Progenitor cell of endocrine pancreas (in vitro differentiated cells): ENCODE measurements at regions not wholly inside any gene's neighbourhood (a gene's known extent, or its start where the extent isn't known, plus 50 kb on each side); places are given as distances from the start of the nearest gene placed in this dataset.

Experiments used
- DNase-seq: peaks from one replicate; pipeline ENCODE4 v3.0.0; 2021; ENCODE audit warnings: low spot score; ENCODE audit not compliant: unreplicated experiment
- H3K27ac Mint-ChIP-seq: 2 replicates; pipeline ENCODE4 v1.8.0; 2021; ENCODE audit warnings: mild to moderate bottlenecking, moderate library complexity, mixed read lengths
- H3K27me3 Mint-ChIP-seq: 2 replicates; pipeline ENCODE4 v1.8.0; 2021; ENCODE audit warnings: mixed read lengths
- H3K36me3 Mint-ChIP-seq: 2 replicates; pipeline ENCODE4 v1.8.0; 2022; ENCODE audit warnings: mixed read lengths; ENCODE audit not compliant: insufficient read depth
- H3K4me1 Mint-ChIP-seq: 2 replicates; pipeline ENCODE4 v1.8.0; 2021; ENCODE audit warnings: low read depth, mixed read lengths
- H3K4me3 Mint-ChIP-seq: 2 replicates; pipeline ENCODE4 v1.8.0; 2021; ENCODE audit warnings: low read depth, mild to moderate bottlenecking, moderate library complexity, mixed read lengths
- H3K9me3 Mint-ChIP-seq: 2 replicates; pipeline ENCODE4 v1.8.0; 2021; ENCODE audit warnings: low read depth, mixed read lengths
- TF ChIP-seq, protein P1 (sequence below): fragments of 200-600 bp; sonication (generic); IDR thresholded peaks from one replicate; pipeline ENCODE4 v1.5.0; 2021; ENCODE audit warnings: antibody characterized with exemption, mild to moderate bottlenecking; ENCODE audit not compliant: unreplicated experiment

DNA sequence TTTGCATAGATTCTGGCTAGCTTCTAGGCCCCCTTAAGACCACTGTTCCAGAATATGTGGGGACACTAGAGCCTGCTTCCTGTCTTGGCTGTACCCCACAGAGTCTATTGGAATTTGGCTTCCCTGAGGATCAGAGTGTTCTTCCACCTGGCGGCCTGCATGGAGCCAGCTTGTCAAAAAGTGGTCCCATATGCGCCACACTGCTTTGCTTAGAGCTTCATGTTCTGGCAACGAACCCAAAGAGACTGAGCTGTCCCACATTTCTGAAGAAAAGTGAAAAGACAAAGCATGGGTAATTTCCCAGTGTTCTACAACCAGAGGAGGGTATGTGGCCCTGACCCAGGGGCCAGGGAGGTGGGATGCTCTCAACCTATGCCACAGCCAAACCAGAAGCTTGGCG lies 52.7 kb upstream of the FZD7 start:
- H3K4me3 Mint-ChIP-seq = no peak overlapping the region
- H3K27me3 Mint-ChIP-seq = no peaks in the 10 kb centered on the region
- no peak for DNase-seq
- no peaks in the 10 kb centered on the region for H3K9me3 Mint-ChIP-seq
- H3K36me3 Mint-ChIP-seq = no peaks in the 10 kb centered on the region
- H3K4me1 Mint-ChIP-seq = peaks cover 31% of the 10 kb centered on the region
- no peak overlapping the region for H3K27ac Mint-ChIP-seq
- TF ChIP-seq, protein P1, sequence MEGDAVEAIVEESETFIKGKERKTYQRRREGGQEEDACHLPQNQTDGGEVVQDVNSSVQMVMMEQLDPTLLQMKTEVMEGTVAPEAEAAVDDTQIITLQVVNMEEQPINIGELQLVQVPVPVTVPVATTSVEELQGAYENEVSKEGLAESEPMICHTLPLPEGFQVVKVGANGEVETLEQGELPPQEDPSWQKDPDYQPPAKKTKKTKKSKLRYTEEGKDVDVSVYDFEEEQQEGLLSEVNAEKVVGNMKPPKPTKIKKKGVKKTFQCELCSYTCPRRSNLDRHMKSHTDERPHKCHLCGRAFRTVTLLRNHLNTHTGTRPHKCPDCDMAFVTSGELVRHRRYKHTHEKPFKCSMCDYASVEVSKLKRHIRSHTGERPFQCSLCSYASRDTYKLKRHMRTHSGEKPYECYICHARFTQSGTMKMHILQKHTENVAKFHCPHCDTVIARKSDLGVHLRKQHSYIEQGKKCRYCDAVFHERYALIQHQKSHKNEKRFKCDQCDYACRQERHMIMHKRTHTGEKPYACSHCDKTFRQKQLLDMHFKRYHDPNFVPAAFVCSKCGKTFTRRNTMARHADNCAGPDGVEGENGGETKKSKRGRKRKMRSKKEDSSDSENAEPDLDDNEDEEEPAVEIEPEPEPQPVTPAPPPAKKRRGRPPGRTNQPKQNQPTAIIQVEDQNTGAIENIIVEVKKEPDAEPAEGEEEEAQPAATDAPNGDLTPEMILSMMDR = no peak

- no peaks in the 10 kb centered on the region for H3K36me3 Mint-ChIP-seq
- H3K4me1 Mint-ChIP-seq = peaks cover 25% of the 10 kb centered on the region
- H3K27ac Mint-ChIP-seq = peak overlapping the region; percentile 91
- no peak for DNase-seq
- H3K9me3 Mint-ChIP-seq = no peaks in the 10 kb centered on the region
- H3K4me3 Mint-ChIP-seq = no peak overlapping the region
- no peaks in the 10 kb centered on the region for H3K27me3 Mint-ChIP-seq
- TF ChIP-seq, protein P1 = no peak
These were observed 50.5 kb upstream of the FZD7 start for GRCh38 chr2:201983174-201983573.

GRCh38 chr2:201983800-201984199 lies 49.9 kb upstream of the FZD7 start:
- no peaks in the 10 kb centered on the region for H3K27me3 Mint-ChIP-seq
- no peaks in the 10 kb centered on the region for H3K36me3 Mint-ChIP-seq
- DNase-seq = no peak
- H3K4me3 Mint-ChIP-seq = no peak overlapping the region
- peaks cover 25% of the 10 kb centered on the region for H3K4me1 Mint-ChIP-seq
- TF ChIP-seq, protein P1 = no peak
- peak overlapping the region; percentile 89 for H3K27ac Mint-ChIP-seq
- no peaks in the 10 kb centered on the region for H3K9me3 Mint-ChIP-seq
